Smooth muscle cell (in vitro differentiated cells): ENCODE measurements at regions not wholly inside any gene's neighbourhood (a gene's known extent, or its start where the extent isn't known, plus 50 kb on each side); places are given as distances from the start of the nearest gene placed in this dataset.
A peak's percentile ranks its signal among the peaks of the same experiment; 100 is the strongest.

Source experiments
- DNase-seq: peaks from one replicate; lab custom pipeline; 2025; ENCODE audit not compliant: unreplicated experiment; lab: John Stamatoyannopoulos, UW
- H2AFZ ChIP-seq: fragments of 200-600 bp; sonication (generic); 2 replicates; pipeline ENCODE4 v1.6.0; 2016; ENCODE audit warnings: antibody characterized with exemption, low read depth, mild to moderate bottlenecking
- H3F3A ChIP-seq: fragments of 200-600 bp; sonication (generic); 2 replicates; pipeline ENCODE4 v1.6.0; 2017; ENCODE audit warnings: antibody characterized with exemption, low read depth
- H3K27ac ChIP-seq: fragments of 200-600 bp; sonication (generic); 2 replicates; pipeline ENCODE4 v1.5.1; 2016; ENCODE audit warnings: low read depth, mild to moderate bottlenecking
- H3K27me3 ChIP-seq: fragments of 200-600 bp; sonication (generic); 2 replicates; pipeline ENCODE4 v1.6.1; 2016; ENCODE audit warnings: low read depth, mild to moderate bottlenecking
- H3K36me3 ChIP-seq: fragments of 200-600 bp; sonication (generic); 2 replicates; pipeline ENCODE4 v1.5.1; 2016; ENCODE audit warnings: low read depth
- H3K4me1 ChIP-seq: fragments of 200-600 bp; sonication (generic); 2 replicates; pipeline ENCODE4 v1.5.1; 2016; ENCODE audit warnings: low read depth
- H3K4me2 ChIP-seq: fragments of 200-600 bp; sonication (generic); 2 replicates; pipeline ENCODE4 v1.6.0; 2016; ENCODE audit warnings: mild to moderate bottlenecking
- H3K4me3 ChIP-seq: fragments of 200-600 bp; sonication (generic); 2 replicates; pipeline ENCODE4 v1.5.1; 2016; ENCODE audit warnings: mild to moderate bottlenecking
- H3K79me2 ChIP-seq: fragments of 200-600 bp; sonication (generic); 2 replicates; pipeline ENCODE4 v1.6.0; 2016; ENCODE audit warnings: low read depth, mild to moderate bottlenecking
- H3K9ac ChIP-seq: fragments of 200-600 bp; sonication (generic); 2 replicates; pipeline ENCODE4 v1.6.0; 2016; ENCODE audit warnings: low read depth
- H3K9me3 ChIP-seq: fragments of 200-600 bp; sonication (generic); replicated peaks from 2 replicates; pipeline ENCODE4 v1.5.1; 2016; ENCODE audit warnings: low read depth
- H4K20me1 ChIP-seq: fragments of 200-600 bp; sonication (generic); 2 replicates; pipeline ENCODE4 v1.6.0; 2016; ENCODE audit warnings: low read depth
- WGBS: methylation state at CpG from one replicate; pipeline ENCODE4 v1.1.7; 2016; ENCODE audit warnings: low lambda C conversion rate; 5-methylcytosine and 5-hydroxymethylcytosine counted together
- TF ChIP-seq, protein P1 (sequence below): fragments of 200-600 bp; sonication (generic); IDR thresholded peaks from 2 replicates; pipeline ENCODE4 v1.5.1; 2017; ENCODE audit warnings: borderline replicate concordance, mild to moderate bottlenecking, antibody characterized with exemption; ENCODE audit not compliant: insufficient read depth, poor library complexity, severe bottlenecking

DNA sequence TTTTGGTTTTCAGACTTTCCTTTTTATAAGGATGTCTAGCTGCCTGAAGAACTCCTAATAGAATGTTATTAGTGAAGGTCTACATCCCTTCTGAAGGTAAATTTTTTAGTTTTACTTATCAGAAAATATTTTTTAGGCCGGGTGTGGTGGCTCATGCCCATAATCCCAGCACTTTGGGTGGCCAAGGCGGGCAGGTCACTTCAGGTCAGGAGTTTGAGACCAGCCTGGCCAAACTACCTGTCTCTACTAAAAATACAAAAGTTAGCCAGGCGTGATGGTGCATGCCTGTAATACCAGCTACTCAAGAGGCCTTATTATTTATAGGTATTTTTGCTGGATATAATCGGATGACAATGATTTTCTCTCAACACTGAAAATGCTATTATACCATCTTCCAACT, 181.9 kb upstream of the KCNK2 start:
- H3K27me3 ChIP-seq, result no peaks in the 10 kb centered on the region
- H3K27ac ChIP-seq, result no peak overlapping the region
- H3K79me2 ChIP-seq, result no peaks in the 10 kb centered on the region
- peaks cover 5% of the 10 kb centered on the region for H3K4me1 ChIP-seq
- DNase-seq, result no peak
- H3F3A ChIP-seq, result no peaks in the 10 kb centered on the region
- WGBS, result 91% methylated on average over 4 of the region's 4 CpGs
- H4K20me1 ChIP-seq, result no peaks in the 10 kb centered on the region
- no peak overlapping the region for H3K4me3 ChIP-seq
- H3K9ac ChIP-seq, result no peak overlapping the region
- TF ChIP-seq, protein P1, sequence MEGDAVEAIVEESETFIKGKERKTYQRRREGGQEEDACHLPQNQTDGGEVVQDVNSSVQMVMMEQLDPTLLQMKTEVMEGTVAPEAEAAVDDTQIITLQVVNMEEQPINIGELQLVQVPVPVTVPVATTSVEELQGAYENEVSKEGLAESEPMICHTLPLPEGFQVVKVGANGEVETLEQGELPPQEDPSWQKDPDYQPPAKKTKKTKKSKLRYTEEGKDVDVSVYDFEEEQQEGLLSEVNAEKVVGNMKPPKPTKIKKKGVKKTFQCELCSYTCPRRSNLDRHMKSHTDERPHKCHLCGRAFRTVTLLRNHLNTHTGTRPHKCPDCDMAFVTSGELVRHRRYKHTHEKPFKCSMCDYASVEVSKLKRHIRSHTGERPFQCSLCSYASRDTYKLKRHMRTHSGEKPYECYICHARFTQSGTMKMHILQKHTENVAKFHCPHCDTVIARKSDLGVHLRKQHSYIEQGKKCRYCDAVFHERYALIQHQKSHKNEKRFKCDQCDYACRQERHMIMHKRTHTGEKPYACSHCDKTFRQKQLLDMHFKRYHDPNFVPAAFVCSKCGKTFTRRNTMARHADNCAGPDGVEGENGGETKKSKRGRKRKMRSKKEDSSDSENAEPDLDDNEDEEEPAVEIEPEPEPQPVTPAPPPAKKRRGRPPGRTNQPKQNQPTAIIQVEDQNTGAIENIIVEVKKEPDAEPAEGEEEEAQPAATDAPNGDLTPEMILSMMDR, result no peak
- no peak overlapping the region for H2AFZ ChIP-seq
- no peaks in the 10 kb centered on the region for H3K9me3 ChIP-seq
- no peaks in the 10 kb centered on the region for H3K36me3 ChIP-seq
- H3K4me2 ChIP-seq, result no peak overlapping the region

DNA sequence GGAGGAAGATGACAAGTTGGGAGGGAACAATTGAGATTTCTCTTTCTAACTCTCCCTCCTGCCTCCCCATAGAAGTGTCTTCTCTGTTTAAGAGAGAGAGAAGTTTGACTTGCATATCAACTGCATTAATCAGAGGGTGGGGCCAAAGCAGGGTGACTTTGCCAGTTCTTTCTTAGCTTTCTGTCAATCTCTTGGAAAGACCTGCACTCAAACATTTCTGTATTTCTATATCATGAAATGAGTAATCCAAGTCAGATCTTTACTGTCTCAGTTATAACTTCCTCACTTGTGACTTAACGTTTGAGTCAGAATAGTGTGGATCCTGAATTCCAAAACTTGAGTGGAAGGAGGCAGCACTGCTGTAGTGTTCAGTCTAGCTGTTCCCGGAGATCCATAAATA, 180.8 kb upstream of the KCNK2 start:
- no peaks in the 10 kb centered on the region for H3K36me3 ChIP-seq
- H3F3A ChIP-seq, result no peaks in the 10 kb centered on the region
- H3K4me2 ChIP-seq, result no peak overlapping the region
- no peaks in the 10 kb centered on the region for H3K27me3 ChIP-seq
- DNase-seq, result no peak
- H3K4me3 ChIP-seq, result no peak overlapping the region
- no peaks in the 10 kb centered on the region for H3K79me2 ChIP-seq
- TF ChIP-seq, protein P1, result no peak
- H3K27ac ChIP-seq, result no peak overlapping the region
- H4K20me1 ChIP-seq, result no peaks in the 10 kb centered on the region
- H2AFZ ChIP-seq, result no peak overlapping the region
- WGBS, result 76% methylated on average over 2 of the region's 2 CpGs
- peaks cover 5% of the 10 kb centered on the region for H3K4me1 ChIP-seq
- no peak overlapping the region for H3K9ac ChIP-seq
- no peaks in the 10 kb centered on the region for H3K9me3 ChIP-seq

DNA sequence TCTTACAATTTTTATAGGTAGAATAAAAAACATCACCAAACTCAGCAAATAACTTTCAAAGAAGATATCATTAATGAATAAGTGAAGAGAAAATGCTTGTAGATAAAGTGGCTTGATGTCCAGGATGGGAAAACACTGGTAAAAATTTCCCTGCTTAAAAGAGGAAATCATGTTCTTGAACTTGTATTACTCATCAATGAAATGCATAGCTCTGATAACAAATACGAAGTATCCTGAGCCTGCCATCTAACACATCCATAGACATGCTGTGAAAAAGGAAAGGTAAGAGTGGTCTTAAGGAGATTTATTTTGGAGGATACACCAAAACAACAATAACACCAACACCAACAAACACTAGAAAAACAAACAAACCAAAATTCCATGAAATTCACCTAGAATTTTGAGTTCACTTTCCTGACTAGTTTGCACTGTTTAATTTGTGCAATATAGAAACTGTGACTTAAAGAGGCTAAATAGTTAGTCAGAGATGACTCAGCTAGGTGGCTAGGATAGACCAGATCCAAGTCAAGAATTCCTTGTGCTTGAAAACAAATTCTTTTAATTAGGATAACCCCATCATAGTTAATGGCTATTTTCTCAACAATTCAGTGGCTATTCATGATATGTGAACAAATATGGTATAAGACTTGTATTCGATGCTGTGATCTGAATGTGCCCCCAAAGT, 179.8 kb upstream of the KCNK2 start:
- peak overlapping the region; percentile 36 for H3K4me2 ChIP-seq
- no peak overlapping the region for H2AFZ ChIP-seq
- no peaks in the 10 kb centered on the region for H3F3A ChIP-seq
- H3K27ac ChIP-seq, result peak overlapping the region; percentile 37
- WGBS, result 53% methylated on average over 2 of the region's 2 CpGs
- no peaks in the 10 kb centered on the region for H3K9me3 ChIP-seq
- no peaks in the 10 kb centered on the region for H3K36me3 ChIP-seq
- DNase-seq, result no peak
- H4K20me1 ChIP-seq, result no peaks in the 10 kb centered on the region
- H3K79me2 ChIP-seq, result no peaks in the 10 kb centered on the region
- TF ChIP-seq, protein P1, result no peak
- no peaks in the 10 kb centered on the region for H3K27me3 ChIP-seq
- peaks cover 5% of the 10 kb centered on the region for H3K4me1 ChIP-seq
- H3K9ac ChIP-seq, result no peak overlapping the region
- no peak overlapping the region for H3K4me3 ChIP-seq

DNA sequence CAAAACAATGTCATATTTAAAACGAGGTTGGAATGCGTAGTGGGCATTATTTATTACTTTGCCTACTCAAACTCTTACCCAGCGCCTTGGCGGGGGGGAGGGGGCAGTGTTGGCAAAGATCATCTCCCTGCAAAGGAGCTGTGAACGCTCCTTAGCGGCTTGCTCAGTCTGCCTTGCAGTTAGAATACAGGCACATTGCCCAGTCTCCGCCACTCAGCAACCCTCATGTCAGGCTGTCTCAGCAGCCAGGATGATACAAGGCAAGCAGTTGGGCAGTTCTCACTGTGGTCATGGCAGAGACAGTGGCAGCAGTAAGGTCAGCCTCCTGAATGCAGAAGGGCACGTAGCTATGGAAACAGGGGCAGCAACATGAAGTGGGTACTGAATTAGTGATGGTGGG, 170.4 kb upstream of the KCNK2 start:
- no peak for DNase-seq
- Histone ChIP-seq H3F3A (no peaks in the 10 kb centered on the region), H3K4me2 (no peak overlapping the region), H3K9ac (no peak overlapping the region), H3K4me3 (no peak overlapping the region), H3K9me3 (no peaks in the 10 kb centered on the region), H2AFZ (no peak overlapping the region), H3K27ac (no peak overlapping the region), H3K36me3 (no peaks in the 10 kb centered on the region), H4K20me1 (no peaks in the 10 kb centered on the region), H3K27me3 (no peaks in the 10 kb centered on the region), H3K4me1 (no peaks in the 10 kb centered on the region), H3K79me2 (no peaks in the 10 kb centered on the region)
- WGBS, result 86% methylated on average over 8 of the region's 8 CpGs
- TF ChIP-seq, protein P1, result no peak
